SHP77 (cell line): ENCODE measurements at regions not wholly inside any gene's neighbourhood (a gene's known extent, or its start where the extent isn't known, plus 50 kb on each side); places are given as distances from the start of the nearest gene placed in this dataset.
"Not testable (repeated sequence)": the region's sequence is repeated elsewhere in the genome, so short reads cannot be mapped to it uniquely, and the experiment has no call there.

Experiments
- DNase-seq, 2 experiments: peaks; one replicate each; lab custom pipeline; 2025; lab: John Stamatoyannopoulos, UW

DNA sequence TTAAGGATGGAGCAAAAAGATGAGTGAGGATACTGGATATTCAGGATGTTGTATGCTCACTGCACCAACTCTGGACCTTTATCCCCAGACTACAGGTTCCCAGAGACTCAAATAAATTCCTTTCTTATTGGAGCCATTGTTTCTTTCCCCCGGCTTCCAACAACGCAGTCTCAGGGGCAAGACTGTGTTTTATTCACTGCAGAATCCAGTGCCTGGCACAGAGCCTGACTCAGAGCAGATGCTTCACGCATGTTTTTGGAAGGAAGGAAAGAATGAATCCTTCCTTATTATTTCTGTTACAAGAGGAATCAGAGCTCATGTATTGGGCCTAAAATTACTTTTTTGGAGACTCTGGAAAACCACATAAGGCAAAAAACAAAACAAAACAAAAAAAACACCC lies 96.0 kb upstream of the VGLL4 start:
- DNase-seq = no peak

DNA sequence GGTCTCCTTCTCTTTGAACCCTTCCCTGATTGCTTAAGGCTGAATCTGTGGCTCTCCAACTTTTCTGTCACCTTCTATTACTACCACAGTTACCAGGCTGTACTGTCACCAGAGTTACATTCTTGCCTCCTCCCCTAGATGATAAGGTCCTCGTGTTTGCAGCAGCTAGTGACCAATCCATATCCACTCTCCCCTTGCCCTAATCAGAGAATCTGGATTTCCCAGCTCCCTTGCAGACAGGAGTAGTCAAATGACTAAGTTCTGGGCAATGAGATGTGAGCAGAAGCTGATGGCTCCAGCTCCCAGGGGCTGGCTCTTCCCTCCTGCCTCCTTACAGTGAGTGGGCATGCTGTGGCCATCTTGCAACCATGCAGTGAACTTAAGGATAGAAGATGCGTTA lies 95.4 kb upstream of the VGLL4 start:
- no peak for DNase-seq

DNA sequence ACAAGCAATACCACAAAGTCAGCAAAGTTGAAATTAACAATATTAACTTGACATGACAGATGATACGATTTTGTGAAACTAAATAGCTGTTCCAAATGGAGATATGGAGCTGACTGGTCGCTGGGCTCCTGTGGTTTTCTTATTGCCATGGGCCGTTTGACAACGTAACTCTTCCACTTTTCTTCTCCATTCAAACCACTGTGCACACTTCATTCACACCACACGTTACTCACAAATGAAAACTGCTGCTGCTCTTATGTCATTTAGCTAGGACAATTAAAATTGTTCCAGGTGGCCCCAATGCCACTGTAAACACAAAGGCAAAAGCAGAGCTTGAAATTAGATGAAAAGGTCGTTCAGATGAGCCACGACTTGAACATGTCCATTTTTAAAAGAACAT lies 94.0 kb upstream of the VGLL4 start:
- no peak for DNase-seq

DNA sequence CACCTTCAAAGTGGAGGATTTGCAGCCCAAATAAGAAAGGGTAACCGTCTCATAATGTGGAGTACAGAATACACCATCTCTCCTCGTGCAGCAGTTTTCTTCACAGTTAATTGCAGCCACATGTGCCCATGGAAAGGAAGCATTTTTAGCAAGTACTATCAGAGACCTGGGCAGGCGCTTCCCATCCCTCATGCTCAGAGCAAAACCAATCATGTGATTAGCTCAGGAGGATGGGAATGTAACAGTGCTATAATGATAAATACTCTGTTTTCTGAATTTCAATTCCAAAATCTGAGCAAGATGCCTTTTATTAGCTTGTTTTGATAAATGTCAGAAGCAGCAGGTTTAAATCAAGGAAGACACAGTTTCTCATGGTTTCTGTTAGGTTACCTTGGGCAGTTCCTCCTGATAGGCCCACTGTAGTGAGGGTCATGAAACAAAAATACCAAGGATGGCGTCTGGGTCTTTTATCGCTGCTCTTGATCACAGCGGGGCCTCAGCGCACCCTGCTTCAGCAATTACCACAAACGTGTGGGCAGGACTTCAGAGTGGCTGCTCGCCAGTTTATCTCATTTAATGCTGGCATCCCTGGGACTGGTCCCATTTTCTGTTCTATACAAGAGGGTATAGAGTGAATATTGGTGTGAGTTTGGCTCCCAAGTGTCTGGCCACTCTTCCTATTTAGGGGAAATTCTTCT lies 92.6 kb upstream of the VGLL4 start:
- no peak for DNase-seq

DNA sequence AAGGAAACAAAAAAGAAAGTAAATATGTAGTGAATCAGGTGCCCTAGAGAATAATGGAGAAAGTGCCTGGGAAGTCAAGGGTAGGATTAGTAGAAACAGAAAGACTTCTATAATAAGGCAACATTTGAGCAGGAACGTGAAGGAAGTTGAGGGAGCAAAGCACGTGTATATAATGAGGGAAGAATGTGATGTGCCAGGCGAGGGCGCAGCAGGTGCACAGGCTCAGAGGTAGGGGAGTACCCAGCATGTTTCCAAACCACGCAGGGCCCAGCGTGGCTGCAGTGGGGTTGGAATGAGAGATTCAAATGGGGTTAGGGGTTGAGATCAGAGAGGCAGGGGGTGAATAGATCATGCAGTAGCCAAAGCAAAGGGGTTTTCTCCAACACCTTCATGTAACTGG lies 91.9 kb upstream of the VGLL4 start:
- no peak for DNase-seq

DNA sequence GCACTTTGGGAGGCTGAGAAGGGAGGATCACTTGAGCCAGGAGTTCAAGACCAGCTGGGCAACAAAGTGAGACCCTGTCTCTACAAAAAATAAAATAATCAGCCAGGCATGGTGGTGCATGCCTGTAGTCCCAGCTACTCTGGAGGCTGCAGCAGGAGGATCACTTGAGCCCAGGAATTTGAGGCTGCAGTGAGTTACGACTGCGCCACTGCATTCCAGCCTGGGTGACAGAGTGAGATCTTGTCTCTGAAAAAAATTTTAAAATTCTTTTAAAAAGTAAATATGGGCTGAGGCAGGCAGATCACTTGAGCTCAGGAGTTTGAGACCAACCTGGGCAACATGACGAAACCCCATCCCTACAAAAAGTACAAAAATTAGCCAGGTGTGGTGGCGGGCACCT lies 91.4 kb upstream of the VGLL4 start:
- not testable (repeated sequence) for DNase-seq

DNA sequence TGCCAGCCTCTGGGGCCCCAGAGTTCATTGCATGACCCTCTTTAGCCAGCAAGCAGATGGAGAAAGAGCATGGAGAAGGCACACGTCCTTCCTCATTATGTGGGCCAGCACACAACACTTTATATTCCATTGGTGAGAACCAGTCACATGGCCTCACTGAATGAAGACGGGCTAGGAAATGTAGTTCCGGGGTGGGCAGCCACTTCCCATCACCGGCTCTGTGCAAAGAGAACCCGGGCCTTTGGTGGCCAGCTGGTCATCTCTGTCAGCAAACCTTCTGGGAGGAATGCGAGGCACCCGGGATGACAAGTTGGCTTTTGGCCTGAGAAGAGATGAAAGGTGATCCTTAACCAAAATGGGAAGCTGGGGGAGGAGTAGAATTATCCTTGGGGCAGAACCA lies 90.2 kb upstream of the VGLL4 start:
- DNase-seq = no peak

DNA sequence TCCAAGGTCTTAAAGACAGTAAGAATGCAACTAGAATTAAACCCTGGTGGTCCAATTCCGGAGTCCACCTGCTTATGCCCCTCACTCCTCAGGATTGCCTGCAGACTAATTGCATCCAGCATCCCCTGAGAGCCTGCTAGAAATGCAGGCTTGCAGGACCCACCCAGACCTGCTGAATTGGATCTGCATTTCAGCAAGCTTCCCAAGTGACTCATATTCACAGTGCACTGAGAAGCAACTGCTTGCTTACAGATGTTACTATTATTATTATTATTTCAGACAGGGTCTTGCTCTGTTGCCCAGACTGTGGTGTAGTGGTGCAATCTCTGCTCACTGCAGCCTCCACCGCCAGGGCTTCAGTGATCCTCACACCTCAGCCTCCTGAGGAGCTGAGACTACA lies 83.5 kb upstream of the VGLL4 start:
- no peak for DNase-seq

DNA sequence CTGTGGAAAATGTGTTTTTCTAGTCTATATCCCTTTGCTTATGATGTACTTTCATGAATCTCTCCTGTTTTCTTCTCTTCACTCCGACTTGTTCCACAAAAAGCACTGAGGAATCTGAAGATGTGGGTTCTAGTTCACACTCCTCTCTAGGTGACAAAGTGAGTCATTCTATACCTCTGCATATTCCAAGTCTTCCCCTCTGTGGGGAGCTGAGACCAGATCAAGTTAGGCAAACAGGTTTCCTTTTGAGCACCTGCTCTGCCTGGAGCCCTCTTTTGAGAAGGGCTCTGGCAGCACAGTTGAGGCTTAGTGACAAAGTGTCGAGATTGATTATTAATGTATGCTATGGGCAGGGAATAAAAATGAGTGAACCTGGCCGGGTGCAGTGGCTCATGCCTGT lies 82.4 kb upstream of the VGLL4 start:
- no peak for DNase-seq

DNA sequence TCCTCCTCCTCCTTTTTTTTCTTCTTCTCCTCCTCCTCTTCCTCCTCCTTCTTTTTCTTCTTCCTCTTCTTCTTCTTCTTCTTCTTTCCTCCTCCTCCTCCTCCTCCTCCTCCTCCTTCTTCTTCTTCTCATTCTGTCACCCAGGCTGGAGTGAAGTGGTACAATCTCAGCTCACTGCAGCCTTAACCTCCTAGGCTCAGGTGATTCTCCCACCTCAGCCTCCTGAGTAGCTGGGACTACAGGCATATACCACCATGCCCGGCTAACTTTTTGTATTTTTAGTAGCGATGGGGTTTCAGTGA lies 81.6 kb upstream of the VGLL4 start:
- not testable (repeated sequence) for DNase-seq

DNA sequence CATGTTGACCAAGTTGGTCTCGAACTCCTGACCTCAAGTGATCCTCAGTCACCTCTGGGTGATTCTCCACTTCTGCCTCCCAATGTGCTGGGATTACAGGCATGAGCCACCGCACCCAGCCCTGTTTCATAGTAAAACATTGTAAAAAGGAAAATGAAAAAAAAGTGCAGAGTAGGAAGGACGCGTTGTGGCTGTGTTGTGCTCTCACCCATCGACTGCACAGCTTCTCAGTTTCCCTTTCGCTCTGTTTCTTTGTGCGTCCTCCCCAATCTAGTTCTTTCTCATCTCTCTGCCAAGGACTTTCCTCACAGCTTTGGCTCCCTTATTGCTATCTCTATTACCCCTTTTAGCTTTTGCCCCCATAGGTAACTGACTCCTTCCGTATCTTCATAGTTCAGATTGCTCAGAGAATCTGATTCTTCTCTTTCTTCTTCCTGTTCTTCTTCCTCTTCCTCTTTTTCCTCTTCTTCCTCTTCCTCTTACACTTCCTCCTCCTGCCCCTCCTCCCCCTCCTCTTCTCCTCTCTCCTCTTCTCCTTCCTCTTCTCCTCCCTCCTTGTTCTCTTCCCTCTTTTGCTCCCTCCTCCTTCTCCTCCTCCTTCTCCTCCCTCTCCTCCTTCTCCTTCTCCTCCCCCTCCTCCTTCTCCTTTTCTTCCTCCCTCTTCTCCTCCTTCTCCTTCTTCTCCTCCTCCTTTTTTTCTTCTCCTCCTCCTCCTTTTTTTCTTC lies 81.1 kb upstream of the VGLL4 start:
- DNase-seq = no peak

DNA sequence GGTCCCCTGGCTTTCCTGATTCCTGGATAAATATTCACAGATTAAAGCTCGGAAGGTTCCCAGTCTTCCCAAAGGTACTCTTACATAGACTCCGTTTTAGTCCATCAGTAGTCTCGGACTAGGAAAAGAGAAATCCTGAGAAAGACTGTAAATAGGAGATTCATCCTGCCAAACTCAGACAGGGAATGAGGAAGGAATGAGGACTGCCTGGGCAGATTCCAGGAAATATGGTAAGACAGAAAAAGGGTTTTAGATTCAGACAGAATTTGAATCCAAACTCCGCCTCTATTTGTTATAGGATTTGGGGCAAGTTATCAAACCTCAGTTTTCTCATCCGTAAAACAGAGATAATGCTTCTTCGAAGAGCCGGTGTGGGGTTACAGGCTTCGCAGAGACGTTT lies 77.8 kb upstream of the VGLL4 start:
- no peak for DNase-seq

DNA sequence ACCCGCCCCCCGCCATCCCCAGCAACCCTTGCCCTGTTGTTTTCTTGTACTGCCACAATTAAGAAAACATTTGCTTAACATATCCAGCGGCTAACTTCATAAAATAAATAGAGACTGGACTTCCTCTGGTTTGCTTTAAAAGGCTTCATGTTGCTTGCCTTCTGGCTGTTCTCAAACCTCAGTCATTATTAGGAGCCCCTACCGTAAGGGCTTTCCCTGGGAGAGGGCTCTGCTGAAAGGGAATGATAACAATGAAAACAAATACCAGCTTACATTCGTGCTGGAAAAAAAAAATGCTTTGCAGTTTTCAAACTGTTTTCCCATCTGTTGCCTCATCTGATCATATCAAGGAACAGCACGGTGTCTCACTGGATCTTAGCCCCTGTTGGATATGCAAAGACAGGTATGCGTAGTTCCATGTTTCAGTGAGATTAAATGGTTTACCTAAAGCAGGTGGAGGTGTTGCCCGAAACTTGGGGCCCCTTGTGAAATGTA lies 77.2 kb upstream of the VGLL4 start:
- no peak for DNase-seq

DNA sequence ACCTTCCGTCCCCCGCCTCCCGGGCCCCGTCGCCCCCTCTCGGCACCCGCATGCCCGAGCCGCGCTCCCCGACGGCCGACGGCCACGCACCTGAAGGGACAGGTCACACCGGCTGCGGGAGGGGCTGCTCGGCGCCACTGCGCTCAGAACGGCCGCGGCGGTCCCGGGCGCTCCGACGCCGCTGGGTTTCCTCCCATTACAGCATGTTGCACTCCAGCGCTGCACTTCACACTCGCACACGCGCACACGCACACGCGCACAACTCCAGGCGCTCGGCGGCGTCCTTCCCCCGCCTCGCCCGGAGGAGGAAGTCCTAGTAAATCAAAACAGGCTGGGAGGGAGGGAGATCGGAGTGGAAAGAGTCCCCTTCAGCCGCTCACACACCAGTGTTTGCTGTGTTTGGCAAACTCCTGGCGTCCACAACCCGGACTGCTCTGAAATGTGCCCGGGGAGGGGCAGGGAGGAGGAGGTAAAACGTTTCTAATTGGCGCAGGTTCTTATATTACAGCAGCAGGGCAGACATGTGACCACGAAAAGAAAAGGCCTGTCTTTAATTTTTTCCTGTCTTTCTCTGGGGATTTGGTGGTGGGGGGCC lies 76.7 kb upstream of the VGLL4 start:
- peak; percentile 11 to 34 for DNase-seq

DNA sequence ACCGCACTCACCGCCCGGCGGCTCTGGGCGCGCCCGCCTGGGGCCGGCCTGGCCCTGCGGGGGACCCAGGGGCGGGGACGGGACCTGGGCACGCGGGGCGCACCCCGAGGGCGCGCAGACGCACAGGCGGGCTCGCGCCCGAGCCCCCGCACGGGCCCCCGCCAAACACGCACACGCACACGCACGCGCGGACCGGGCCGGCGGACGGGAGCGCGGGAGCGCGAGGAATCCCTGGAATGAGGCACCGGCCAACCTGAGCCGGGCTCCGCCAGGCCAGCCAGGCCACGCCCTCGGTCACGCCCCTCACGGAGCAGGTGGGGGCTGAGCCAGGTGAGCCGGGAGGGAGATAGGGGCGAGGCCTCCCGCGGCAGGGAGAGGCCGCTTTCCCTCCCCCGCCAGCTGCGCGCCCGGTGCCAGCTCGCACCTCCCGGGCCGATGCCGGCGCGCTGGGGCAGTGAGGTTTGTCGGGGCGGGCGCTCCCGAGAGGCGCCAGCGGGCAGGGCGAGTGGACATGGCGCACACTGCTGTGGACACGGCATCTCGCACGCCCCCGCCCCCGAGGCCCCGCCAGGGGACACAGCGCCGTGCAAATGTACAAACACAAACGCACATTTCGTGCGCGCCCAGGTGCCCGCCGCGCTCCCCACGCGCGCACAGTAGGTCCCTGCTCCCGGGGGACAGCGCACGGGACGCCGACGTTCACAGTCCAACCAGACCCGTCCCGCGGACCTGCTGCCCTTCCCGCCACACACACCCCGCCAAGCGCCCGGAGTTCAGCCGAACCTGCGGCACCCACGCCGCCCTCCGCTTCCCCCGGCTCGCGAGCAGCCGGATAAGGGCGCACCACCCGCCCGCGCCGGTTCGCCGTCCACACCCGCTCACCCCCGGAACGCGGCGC lies 75.9 kb upstream of the VGLL4 start:
- DNase-seq = peak in 1 of 2 experiments; percentile 22

DNA sequence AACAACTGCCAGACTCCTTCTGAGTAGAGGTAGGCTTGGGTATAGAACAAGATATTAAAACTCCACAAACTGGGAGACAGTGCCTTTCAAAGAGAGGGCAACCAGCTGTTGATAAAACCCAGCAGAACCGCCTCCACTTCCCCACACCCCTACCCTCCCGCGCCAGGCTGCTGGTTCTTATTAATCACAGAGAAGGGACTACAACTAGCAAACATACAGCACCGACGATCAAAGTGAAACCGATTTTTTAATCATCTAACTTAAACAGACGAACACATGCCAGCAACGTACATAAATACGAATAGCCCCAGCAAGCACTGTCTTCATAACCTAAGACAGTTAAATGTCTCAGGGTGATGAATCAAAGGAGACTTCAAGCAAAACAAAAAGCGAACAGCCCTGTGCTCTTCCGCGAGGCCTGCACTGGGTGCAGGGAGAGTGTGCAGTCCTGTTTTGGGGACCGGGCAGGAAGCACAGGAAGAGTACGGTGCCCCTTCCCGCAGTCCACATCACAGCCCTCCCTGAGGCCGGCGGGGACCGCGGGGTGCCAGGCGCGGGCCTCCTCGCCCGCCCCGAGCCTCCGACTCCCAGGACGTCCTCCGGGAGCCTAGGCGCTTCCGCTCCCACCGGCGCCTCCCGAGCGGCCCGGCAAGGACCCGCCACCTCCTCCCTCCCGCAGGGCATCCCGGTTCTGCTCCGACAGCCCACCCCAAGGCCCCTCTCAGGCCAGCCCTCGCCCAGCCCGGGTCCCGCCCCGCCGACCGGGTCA lies 75.1 kb upstream of the VGLL4 start:
- no peak for DNase-seq

DNA sequence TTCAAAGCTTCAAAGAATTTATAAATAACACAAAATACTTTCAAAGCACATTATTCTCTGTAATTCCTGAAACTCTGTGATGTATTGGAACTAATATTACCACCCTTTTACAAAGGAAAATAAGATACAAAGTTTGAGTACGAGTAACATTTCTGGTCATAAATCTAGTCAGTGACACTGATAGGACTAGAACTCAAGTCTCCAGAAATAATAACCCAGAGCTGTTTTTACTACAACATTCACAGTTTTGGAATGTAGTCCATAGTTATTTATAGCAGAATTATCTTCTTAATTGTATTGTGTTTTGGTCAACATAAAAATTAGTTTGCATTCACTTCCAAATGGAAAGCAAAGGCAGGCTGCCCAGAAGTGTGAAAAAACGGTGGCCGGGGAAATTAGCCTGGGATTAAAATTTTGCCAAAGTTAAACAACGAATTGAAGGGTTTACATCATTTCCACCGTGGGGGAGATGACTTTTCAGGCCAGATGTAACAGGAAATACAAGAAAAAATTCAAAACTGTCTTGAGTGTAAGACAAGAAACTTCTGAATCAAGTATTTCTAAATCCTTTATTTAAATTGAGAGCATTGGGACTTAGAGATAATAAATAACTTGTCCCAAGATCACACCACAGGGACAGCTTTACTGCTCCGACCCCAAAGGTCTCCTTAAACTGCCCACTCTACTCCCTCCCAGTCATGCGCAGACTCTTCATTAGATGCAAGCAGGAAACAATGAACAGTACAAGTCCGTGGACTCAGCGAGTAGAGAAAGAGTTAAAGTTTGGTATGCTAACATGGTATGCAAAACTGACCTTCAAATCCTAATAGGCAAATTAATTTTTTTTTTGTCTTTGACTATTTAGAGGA lies 74.3 kb upstream of the VGLL4 start:
- no peak for DNase-seq

DNA sequence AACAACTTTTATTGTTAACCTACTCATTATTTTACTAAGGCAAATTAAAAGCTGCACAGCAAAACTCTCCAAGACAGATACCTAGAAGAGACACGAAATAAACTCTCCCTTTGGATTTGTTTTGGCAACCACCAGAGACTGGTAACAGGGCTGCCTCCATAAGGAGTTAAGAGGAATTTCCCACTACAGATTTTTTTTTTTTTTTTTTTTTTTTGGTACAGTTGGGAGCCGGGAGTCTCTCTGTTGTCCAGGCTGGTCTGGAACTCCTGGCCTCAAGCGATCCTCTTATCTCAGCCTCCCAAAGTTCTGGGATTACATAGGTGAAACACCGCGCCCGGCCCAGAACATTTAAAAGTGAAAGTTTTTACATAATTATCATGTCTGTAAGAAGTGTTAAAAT lies 73.6 kb upstream of the VGLL4 start:
- no peak for DNase-seq

DNA sequence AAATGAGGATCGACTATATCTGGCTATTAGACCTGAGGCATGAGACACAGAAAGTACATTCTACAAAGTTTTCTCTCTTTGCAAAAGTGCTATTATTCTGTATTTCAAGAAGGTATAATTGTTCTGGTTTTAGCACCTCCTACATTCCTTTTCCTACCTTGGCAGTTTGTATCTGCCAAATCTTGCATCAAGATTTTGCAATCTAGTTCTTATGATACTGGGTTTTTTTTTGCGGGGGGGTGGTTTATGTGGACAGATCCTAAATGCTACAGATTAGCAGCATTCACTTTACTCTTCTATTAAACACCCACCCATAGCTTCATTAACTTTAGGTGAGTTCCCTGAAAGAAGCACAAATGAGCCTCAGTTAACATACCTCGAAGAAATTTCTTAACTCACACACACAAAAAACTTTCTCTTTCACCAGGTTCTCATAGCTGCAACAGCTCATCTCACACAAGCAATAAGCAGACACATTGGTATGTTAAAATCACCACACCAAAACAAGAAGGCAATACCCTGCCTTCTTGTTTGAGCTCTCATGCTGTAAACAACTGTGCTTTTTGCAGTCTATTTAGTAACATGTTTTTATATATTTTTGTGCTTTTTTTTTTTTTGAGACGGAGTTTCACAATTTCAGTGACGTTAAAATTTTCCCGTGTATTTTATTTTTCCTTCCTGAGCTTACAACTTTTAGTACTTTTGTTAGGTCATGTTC lies 73.0 kb upstream of the VGLL4 start:
- DNase-seq = no peak

DNA sequence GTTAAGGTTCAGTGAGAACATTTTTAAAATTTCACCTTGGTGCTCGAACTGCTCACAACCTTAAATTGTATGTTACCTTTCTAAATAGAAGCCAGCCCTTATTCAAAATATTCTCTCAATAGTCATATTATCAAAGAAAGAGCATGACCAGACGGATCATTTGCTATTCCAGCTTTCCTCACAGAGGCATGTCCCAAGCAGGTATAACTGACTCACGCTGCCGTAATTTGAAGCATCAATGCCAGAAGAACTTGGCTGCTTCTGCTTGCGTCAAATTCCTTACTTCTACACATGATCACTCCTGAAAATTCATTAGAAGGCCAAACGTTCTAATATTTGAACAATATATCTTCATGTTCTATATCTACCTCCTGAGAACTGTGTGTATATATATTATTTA lies 69.5 kb upstream of the VGLL4 start:
- no peak for DNase-seq
